ENCODE measurements at regions not wholly inside any gene's neighbourhood (a gene's known extent, or its start where the extent isn't known, plus 50 kb on each side); places are given as distances from the start of the nearest gene placed in this dataset.

GRCh38 chr17:79529661-79530081 lies 81.2 kb downstream of the RBFOX3 start:
- TF ChIP-seq CTCF (IDR thresholded peaks at IDR 0.05): no peak
- TF ChIP-seq POLR2A (IDR thresholded peaks at IDR 0.05): no peak

All from uterus (tissue), 2 donors.